ENCODE measurements at regions not wholly inside any gene's neighbourhood (a gene's known extent, or its start where the extent isn't known, plus 50 kb on each side); places are given as distances from the start of the nearest gene placed in this dataset.

DNA sequence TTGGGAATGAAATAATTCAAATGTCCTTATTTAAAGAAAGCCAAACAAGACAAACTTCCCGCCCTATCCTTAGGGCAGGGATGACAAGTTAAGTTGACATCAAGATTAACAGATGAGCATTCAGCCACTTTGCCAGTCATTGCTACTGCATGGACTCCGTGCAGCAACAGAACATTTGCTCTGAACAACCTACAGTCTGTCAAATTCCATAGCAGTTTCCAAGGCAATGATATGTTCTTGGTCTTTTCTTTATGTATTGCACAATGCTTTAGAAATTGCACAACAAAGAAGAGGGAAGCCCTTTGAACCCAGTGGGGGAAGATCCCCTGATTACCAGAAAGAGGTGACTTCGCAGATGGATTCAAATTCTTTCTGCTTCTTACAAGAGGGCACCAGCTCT lies 269.8 kb downstream of the BCAT1 start:
- WGBS (ENCODE audit: insufficient coverage), result 100% methylated on average over 1 of the region's 3 CpGs
- CTCF ChIA-PET, result no interaction called here
- Histone ChIP-seq H3K79me2 (ENCODE audit: control insufficient read depth, insufficient read depth, low read length) (no peaks in the 10 kb centered on the region), H3K27ac (ENCODE audit: low read length in 2 of 2) (no peak overlapping the region), H3K4me3 (ENCODE audit: control extremely low read depth in 1 of 5, extremely low read depth in 1 of 5, insufficient read depth in 1 of 5, low read depth in 2 of 5, low read length in 4 of 5) (no peak overlapping the region), H3K36me3 (replicated peaks in 1 of 2; ENCODE audit: control extremely low read depth in 1 of 2, control insufficient read depth in 1 of 2, extremely low read depth in 1 of 2, insufficient read depth in 2 of 2, low read length in 1 of 2) (no peaks in the 10 kb centered on the region), H3K4me1 (ENCODE audit: control insufficient read depth in 2 of 2, insufficient read depth in 2 of 2, low read length in 2 of 2) (no peaks in the 10 kb centered on the region), H3K9me3 (ENCODE audit: control extremely low read depth in 1 of 3, control insufficient read depth in 2 of 3, insufficient read depth in 1 of 3, low read length in 2 of 3) (peaks cover 1 to 5% (median 4%) of the 10 kb centered on the region in 3 donors), H2AFZ (ENCODE audit: insufficient read depth, low read depth, low read length, poor library complexity, severe bottlenecking) (no peak overlapping the region), H3K4me2 (replicated peaks; ENCODE audit: low read depth, low read length, poor library complexity, severe bottlenecking) (no peak overlapping the region), H3K9ac (ENCODE audit: low read length) (no peak overlapping the region), H4K20me1 (ENCODE audit: control insufficient read depth, insufficient read depth, low read length, poor library complexity, severe bottlenecking) (no peaks in the 10 kb centered on the region), H3K27me3 (replicated peaks in 1 of 4; ENCODE audit: control extremely low read depth in 1 of 4, control insufficient read depth in 3 of 4, insufficient read depth in 4 of 4, low read length in 3 of 4) (no peaks in the 10 kb centered on the region)
- Mint-ChIP-seq H3K27ac (no peak overlapping the region), H3K27me3 (no peaks in the 10 kb centered on the region), H3K4me1 (no peaks in the 10 kb centered on the region), H3K9me3 (ENCODE audit: insufficient read depth) (peaks cover 4% of the 10 kb centered on the region), H3K4me3 (no peak overlapping the region)
- POLR2A ChIA-PET, result no interaction called here
- ATAC-seq (ENCODE audit: low read depth) (no peak), DNase-seq (no peak)
- TF ChIP-seq EZH2 (IDR thresholded peaks at IDR 0.05; ENCODE audit: borderline replicate concordance, insufficient read depth, low read depth, low read length, poor library complexity, severe bottlenecking), result no peak
- TF ChIP-seq, protein P1, sequence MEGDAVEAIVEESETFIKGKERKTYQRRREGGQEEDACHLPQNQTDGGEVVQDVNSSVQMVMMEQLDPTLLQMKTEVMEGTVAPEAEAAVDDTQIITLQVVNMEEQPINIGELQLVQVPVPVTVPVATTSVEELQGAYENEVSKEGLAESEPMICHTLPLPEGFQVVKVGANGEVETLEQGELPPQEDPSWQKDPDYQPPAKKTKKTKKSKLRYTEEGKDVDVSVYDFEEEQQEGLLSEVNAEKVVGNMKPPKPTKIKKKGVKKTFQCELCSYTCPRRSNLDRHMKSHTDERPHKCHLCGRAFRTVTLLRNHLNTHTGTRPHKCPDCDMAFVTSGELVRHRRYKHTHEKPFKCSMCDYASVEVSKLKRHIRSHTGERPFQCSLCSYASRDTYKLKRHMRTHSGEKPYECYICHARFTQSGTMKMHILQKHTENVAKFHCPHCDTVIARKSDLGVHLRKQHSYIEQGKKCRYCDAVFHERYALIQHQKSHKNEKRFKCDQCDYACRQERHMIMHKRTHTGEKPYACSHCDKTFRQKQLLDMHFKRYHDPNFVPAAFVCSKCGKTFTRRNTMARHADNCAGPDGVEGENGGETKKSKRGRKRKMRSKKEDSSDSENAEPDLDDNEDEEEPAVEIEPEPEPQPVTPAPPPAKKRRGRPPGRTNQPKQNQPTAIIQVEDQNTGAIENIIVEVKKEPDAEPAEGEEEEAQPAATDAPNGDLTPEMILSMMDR (IDR thresholded peaks at IDR 0.05), result no peak
- intact Hi-C loops (cut with micrococcal nuclease), result no loop called here

DNA sequence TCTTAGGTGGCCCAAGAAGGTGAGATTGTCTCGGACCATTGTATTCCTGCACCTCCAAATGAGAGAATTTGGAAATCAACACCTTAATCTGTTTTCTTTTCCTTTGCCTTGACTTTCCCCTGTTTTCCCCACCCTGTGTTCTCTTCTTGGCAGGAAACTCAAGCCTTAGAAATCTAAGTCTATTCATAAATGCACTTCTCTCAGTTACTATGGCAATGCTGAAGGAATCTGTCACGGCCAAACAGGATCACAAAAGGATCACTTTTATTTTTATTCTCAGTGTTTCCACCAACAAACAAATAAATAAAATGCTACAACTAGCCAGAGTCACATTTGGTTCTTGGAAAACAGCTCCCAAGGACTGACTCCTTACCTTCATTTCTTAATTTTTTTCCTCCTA lies 270.5 kb downstream of the BCAT1 start:
- no peak overlapping the region for H3K4me2 ChIP-seq (replicated peaks; ENCODE audit: low read depth, low read length, poor library complexity, severe bottlenecking)
- ATAC-seq (ENCODE audit: low read depth) (no peak), DNase-seq (no peak)
- Mint-ChIP-seq H3K4me3 (no peak overlapping the region), H3K4me1 (no peaks in the 10 kb centered on the region), H3K27ac (no peak overlapping the region), H3K9me3 (ENCODE audit: insufficient read depth) (peaks cover 4% of the 10 kb centered on the region), H3K27me3 (no peaks in the 10 kb centered on the region)
- H3K4me3 ChIP-seq (ENCODE audit: control extremely low read depth in 1 of 5, extremely low read depth in 1 of 5, insufficient read depth in 1 of 5, low read depth in 2 of 5, low read length in 4 of 5), result no peak overlapping the region
- intact Hi-C loops (cut with micrococcal nuclease), result no loop called here
- POLR2A ChIA-PET, result no interaction called here
- no peaks in the 10 kb centered on the region for H3K4me1 ChIP-seq (ENCODE audit: control insufficient read depth in 2 of 2, insufficient read depth in 2 of 2, low read length in 2 of 2)
- no peaks in the 10 kb centered on the region for H3K36me3 ChIP-seq (replicated peaks in 1 of 2; ENCODE audit: control extremely low read depth in 1 of 2, control insufficient read depth in 1 of 2, extremely low read depth in 1 of 2, insufficient read depth in 2 of 2, low read length in 1 of 2)
- peaks cover 1 to 8% (median 4%) of the 10 kb centered on the region in 3 donors for H3K9me3 ChIP-seq (ENCODE audit: control extremely low read depth in 1 of 3, control insufficient read depth in 2 of 3, insufficient read depth in 1 of 3, low read length in 2 of 3)
- CTCF ChIA-PET, result no interaction called here
- H3K27me3 ChIP-seq (replicated peaks in 1 of 4; ENCODE audit: control extremely low read depth in 1 of 4, control insufficient read depth in 3 of 4, insufficient read depth in 4 of 4, low read length in 3 of 4), result no peaks in the 10 kb centered on the region
- no peaks in the 10 kb centered on the region for H3K79me2 ChIP-seq (ENCODE audit: control insufficient read depth, insufficient read depth, low read length)
- no peak overlapping the region for H3K27ac ChIP-seq (ENCODE audit: low read length in 2 of 2)
- WGBS (ENCODE audit: insufficient coverage), result 92% methylated on average over 2 of the region's 2 CpGs
- H2AFZ ChIP-seq (ENCODE audit: insufficient read depth, low read depth, low read length, poor library complexity, severe bottlenecking), result no peak overlapping the region
- no peaks in the 10 kb centered on the region for H4K20me1 ChIP-seq (ENCODE audit: control insufficient read depth, insufficient read depth, low read length, poor library complexity, severe bottlenecking)
- TF ChIP-seq EZH2 (IDR thresholded peaks at IDR 0.05; ENCODE audit: borderline replicate concordance, insufficient read depth, low read depth, low read length, poor library complexity, severe bottlenecking), result no peak
- TF ChIP-seq, protein P1 (IDR thresholded peaks at IDR 0.05), result no peak
- H3K9ac ChIP-seq (ENCODE audit: low read length), result no peak overlapping the region
